ENCODE measurements at regions not wholly inside any gene's neighbourhood (a gene's known extent, or its start where the extent isn't known, plus 50 kb on each side); places are given as distances from the start of the nearest gene placed in this dataset.

DNA sequence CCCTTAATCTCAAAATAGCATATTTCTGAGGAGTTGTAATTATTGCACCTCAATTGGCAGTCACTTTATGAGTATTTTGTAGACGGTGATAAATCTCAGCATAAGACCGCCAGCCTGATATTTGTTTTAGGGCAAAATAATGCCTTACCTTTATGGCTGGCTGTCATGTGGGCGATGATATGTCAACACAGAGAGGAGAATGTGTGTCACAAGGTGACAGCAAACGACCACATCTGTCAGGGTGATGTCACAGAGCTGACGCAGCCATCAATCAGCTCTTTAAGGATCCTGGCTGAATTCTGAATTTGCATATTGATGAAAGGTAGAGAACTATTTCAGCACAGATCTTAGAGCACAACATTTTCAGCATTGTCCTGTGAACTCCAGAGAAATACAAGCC is 209.7 kb downstream of the CEP135 start:
- TF ChIP-seq CTCF (IDR thresholded peaks at IDR 0.05; ENCODE audit: extremely low read depth, missing control alignments) = no peak
- DNase-seq (ENCODE audit: low spot score) = no peak

DNA sequence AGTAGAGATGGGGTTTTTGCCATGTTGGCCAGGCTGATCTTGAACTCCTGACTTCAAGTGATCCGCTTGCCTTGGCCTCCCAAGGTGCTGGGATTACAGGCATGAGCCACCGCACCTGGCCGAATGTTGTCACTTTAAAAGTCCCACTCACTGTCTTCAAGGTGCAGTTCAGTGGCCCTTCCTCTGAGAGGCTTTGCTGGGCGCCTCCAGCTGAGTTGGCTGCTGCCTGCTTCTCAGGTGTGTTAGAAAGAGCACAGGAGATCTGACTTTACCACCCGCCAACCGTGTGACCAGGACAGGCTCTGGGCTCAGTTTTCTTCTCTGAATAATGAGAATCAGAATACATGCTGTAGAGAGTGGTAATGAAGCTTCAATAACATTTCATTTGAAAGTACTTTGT is 207.4 kb downstream of the CEP135 start:
- no peak for DNase-seq (ENCODE audit: low spot score)
- TF ChIP-seq CTCF (IDR thresholded peaks at IDR 0.05; ENCODE audit: extremely low read depth, missing control alignments) = no peak

GRCh38 chr4:56155432-56155831 is 206.7 kb downstream of the CEP135 start:
- no peak for DNase-seq (ENCODE audit: low spot score)
- TF ChIP-seq CTCF (IDR thresholded peaks at IDR 0.05; ENCODE audit: extremely low read depth, missing control alignments) = no peak

- DNase-seq (ENCODE audit: low spot score) = no peak
- no peak for TF ChIP-seq CTCF (IDR thresholded peaks at IDR 0.05; ENCODE audit: extremely low read depth, missing control alignments)
Measured at GRCh38 chr4:56149591-56149990, 200.8 kb downstream of the CEP135 start.

DNA sequence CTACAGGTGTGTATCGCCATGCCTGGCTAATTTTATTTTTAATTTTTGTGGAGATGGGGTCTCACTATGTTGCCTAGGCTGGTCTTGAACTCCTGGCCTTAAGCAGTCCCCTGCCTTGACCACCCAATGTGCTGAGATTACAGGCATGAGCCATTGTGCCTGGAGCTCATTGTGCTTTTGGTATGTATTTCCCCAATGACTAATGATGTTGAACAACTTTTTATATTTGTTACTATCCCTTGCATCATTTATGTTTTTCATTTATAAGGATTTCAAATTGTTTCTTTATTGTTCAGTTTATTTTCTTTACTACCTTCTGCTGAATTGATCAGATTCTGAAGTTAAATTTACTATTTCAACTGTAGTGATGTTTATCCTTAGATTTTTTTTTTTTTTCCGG is 199.7 kb downstream of the CEP135 start:
- no peak for DNase-seq (ENCODE audit: low spot score)
- no peak for TF ChIP-seq CTCF (IDR thresholded peaks at IDR 0.05; ENCODE audit: extremely low read depth, missing control alignments)

DNA sequence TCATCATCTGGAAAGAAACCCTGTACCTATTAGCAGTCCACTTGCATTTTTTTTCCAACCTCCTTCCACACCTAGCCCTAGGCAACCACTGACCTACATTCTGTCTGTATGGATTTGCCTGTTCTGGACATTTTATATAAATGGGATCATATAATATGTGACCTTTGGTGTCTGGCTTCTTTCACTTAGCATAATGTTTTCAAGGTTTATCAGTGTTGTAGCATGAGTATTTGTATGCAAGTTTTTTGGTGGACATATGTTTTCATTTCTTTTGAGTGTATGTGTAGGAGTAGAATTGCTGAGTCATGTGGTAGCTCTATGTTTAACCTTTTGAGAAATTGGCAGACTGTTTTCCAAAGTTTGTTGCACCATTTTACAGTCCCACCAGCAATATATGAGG is 198.6 kb downstream of the CEP135 start:
- DNase-seq (ENCODE audit: low spot score) = no peak
- TF ChIP-seq CTCF (IDR thresholded peaks at IDR 0.05; ENCODE audit: extremely low read depth, missing control alignments) = no peak

DNA sequence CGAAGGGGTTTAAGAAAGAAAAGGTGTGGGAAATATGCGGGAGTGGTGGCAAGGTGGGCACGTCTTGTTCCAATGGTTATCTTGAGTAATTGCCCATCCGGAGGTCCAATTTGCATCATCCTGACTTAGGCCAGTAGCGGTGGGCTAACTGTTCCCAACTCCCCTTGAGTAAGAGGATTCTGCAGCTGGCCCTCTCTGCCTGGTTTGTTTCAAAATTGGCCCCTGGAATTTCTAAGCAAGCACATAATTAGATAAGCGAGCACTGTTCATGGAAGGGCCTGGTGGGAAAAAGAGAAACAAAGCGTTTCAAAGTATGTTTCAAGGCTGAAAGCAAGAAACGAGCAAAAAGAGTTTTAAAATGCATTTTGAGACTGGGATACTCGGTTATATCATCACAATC is 198.2 kb downstream of the CEP135 start:
- no peak for TF ChIP-seq CTCF (IDR thresholded peaks at IDR 0.05; ENCODE audit: extremely low read depth, missing control alignments)
- no peak for DNase-seq (ENCODE audit: low spot score)

All from GM20000 (cell line).